Stimulated activated CD4-positive, alpha-beta T cell treated with anti-CD3 and anti-CD28 coated beads, Interleukin-12 subunit alpha, Interleukin-12 subunit beta, amount 100 ng/mL, for 4 hours (primary cell): ENCODE measurements at regions not wholly inside any gene's neighbourhood (a gene's known extent, or its start where the extent isn't known, plus 50 kb on each side); places are given as distances from the start of the nearest gene placed in this dataset.

Experiments
- DNase-seq: peaks from one replicate; pipeline ENCODE4 v3.0.0-alpha.2; 2020

GRCh38 chr2:7915302-7916091 is 766.4 kb upstream of the ID2 start:
- no peak for DNase-seq

- DNase-seq: no peak
Observed at GRCh38 chr2:7916670-7917069, 765.2 kb upstream of the ID2 start.

- DNase-seq: no peak
Observed at GRCh38 chr2:7919510-7919909, 762.3 kb upstream of the ID2 start.

- DNase-seq: no peak
Observed at GRCh38 chr2:7924023-7924762, 757.7 kb upstream of the ID2 start.

GRCh38 chr2:7925506-7925905 is 756.4 kb upstream of the ID2 start:
- no peak for DNase-seq

GRCh38 chr2:7927691-7928090 is 754.2 kb upstream of the ID2 start:
- no peak for DNase-seq

- DNase-seq: no peak
Observed at GRCh38 chr2:7929281-7929680, 752.6 kb upstream of the ID2 start.

GRCh38 chr2:7930800-7931635 is 750.8 kb upstream of the ID2 start:
- no peak for DNase-seq

- DNase-seq: no peak
Observed at GRCh38 chr2:7931808-7932207, 750.0 kb upstream of the ID2 start.

GRCh38 chr2:7933672-7934071 is 748.2 kb upstream of the ID2 start:
- no peak for DNase-seq

- no peak for DNase-seq
Observed at GRCh38 chr2:7934476-7934875, 747.4 kb upstream of the ID2 start.

- DNase-seq: no peak
Observed at GRCh38 chr2:7937082-7937481, 744.8 kb upstream of the ID2 start.

- DNase-seq: no peak
Observed at GRCh38 chr2:7940723-7941122, 741.1 kb upstream of the ID2 start.

- DNase-seq: no peak
Observed at GRCh38 chr2:7943446-7943845, 738.4 kb upstream of the ID2 start.

- DNase-seq: no peak
Observed at GRCh38 chr2:7945026-7945425, 736.8 kb upstream of the ID2 start.

- DNase-seq: no peak
Observed at GRCh38 chr2:7950035-7950612, 731.7 kb upstream of the ID2 start.

GRCh38 chr2:7951001-7951400 is 730.9 kb upstream of the ID2 start:
- DNase-seq: no peak

GRCh38 chr2:7951490-7951889 is 730.4 kb upstream of the ID2 start:
- DNase-seq: no peak

GRCh38 chr2:7952046-7952745 is 729.7 kb upstream of the ID2 start:
- no peak for DNase-seq

GRCh38 chr2:7953195-7953594 is 728.7 kb upstream of the ID2 start:
- no peak for DNase-seq

- DNase-seq: no peak
Observed at GRCh38 chr2:7954234-7954633, 727.6 kb upstream of the ID2 start.

- no peak for DNase-seq
Observed at GRCh38 chr2:7956126-7956689, 725.6 kb upstream of the ID2 start.
